ENCODE measurements at regions not wholly inside any gene's neighbourhood (a gene's known extent, or its start where the extent isn't known, plus 50 kb on each side); places are given as distances from the start of the nearest gene placed in this dataset.
"Not testable (repeated sequence)": the region's sequence is repeated elsewhere in the genome, so short reads cannot be mapped to it uniquely, and the experiment has no call there.

DNA sequence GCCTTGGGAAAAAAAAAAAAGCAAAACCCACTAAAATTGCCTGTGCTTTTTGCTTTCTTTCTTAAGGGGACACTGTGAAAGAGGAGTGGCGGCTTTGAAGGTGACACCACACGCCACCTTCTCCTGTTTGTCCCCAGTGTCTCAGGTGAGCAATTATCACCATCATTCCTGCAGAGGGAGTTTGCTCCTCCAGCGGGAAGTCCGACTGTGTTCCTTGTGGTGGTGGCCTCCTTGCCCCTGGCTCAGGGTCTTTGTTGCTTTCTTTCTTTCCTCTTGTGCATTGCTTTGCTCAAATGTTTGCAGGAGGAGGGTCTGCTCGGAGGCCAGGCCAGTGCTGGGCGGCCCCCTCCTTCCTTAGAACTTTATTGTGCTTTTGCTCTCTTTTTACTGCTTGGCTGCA, 164.3 kb upstream of the CXCR4 start:
- Histone ChIP-seq H3K27me3 (ENCODE audit: control insufficient read depth, insufficient read depth, low read length) (no peaks in the 10 kb centered on the region), H3K4me1 (ENCODE audit: control insufficient read depth, extremely low read depth, insufficient read depth, low read length) (no peaks in the 10 kb centered on the region), H3K9ac (ENCODE audit: insufficient read depth, low read length) (no peak overlapping the region)

DNA sequence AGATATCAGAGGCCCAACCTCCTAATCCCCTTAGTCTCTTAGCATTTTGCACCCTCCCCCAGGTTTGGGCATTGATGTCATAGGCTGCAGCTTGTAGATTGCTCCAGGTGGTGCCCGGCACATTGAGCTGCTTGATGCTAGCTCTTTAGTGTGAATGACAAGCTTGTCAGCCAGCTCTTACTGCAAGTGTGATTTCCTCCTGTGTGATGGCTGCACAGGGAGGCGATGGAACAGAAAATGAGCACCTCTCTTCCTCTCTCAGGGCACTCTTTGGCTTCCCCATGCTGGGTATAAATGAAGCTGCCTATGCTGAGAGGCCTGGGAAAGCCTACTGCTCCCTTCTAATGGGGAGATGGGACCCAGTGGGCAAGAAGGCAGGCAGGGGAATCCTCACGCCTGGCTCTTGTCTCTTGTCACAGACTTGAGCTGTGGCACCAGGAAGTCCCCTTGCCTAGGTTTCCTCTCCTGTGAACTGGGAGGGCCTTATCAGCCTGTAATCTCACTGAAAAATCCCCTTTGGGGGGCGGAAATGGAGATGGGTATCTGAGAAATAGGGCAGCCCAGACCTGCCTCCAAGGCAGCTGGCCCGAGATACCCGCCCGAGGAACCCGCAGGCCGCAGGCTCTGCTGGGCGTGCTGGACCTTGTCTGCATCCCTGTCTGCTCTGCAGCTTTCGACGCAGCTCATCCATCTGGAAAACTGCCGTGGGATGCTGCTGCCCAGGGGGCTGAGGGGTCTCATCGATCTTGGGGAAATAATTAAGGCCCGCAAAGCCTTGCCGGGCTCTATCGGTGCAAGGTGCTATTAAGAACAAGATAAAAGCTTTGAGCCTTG, 163.5 kb upstream of the CXCR4 start:
- Histone ChIP-seq H3K36me3 (ENCODE audit: control insufficient read depth, insufficient read depth, low read length) (no peaks in the 10 kb centered on the region), H3K4me2 (ENCODE audit: extremely low read depth, insufficient read depth, low read length) (no peak overlapping the region), H3K79me2 (ENCODE audit: control insufficient read depth, insufficient read depth, low read length) (no peaks in the 10 kb centered on the region), H3K4me3 (replicated peaks in 1 of 4; ENCODE audit: control extremely low read depth in 1 of 4, insufficient read depth in 1 of 4, low read depth in 3 of 4, low read length in 4 of 4) (no peak overlapping the region), H3K27me3 (ENCODE audit: control insufficient read depth, insufficient read depth, low read length) (no peaks in the 10 kb centered on the region), H4K20me1 (ENCODE audit: control insufficient read depth, extremely low read depth, insufficient read depth, low read length) (no peaks in the 10 kb centered on the region), H3K4me1 (ENCODE audit: control insufficient read depth, extremely low read depth, insufficient read depth, low read length) (no peaks in the 10 kb centered on the region), H3K27ac (ENCODE audit: insufficient read depth, low read length) (no peak overlapping the region), H3K9me3 (ENCODE audit: control insufficient read depth, insufficient read depth, low read depth, low read length) (no peaks in the 10 kb centered on the region), H2AFZ (ENCODE audit: low read length) (no peak overlapping the region), H3K9ac (ENCODE audit: insufficient read depth, low read length) (no peak overlapping the region)
- no peak for TF ChIP-seq EZH2 (IDR thresholded peaks at IDR 0.05; ENCODE audit: low read length, missing control alignments)
- TF ChIP-seq, protein P1, sequence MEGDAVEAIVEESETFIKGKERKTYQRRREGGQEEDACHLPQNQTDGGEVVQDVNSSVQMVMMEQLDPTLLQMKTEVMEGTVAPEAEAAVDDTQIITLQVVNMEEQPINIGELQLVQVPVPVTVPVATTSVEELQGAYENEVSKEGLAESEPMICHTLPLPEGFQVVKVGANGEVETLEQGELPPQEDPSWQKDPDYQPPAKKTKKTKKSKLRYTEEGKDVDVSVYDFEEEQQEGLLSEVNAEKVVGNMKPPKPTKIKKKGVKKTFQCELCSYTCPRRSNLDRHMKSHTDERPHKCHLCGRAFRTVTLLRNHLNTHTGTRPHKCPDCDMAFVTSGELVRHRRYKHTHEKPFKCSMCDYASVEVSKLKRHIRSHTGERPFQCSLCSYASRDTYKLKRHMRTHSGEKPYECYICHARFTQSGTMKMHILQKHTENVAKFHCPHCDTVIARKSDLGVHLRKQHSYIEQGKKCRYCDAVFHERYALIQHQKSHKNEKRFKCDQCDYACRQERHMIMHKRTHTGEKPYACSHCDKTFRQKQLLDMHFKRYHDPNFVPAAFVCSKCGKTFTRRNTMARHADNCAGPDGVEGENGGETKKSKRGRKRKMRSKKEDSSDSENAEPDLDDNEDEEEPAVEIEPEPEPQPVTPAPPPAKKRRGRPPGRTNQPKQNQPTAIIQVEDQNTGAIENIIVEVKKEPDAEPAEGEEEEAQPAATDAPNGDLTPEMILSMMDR (conservative IDR thresholded peaks at IDR 0.05 in 1 of 2, IDR thresholded peaks at IDR 0.05 in 1 of 2; ENCODE audit: low read depth in 1 of 2, low read length in 2 of 2) = no peak
- DNase-seq (ENCODE audit: low read depth in 2 of 2) = no peak

More for the DNA sequence above, 164.3 kb upstream of the CXCR4 start:
- no peak for DNase-seq (ENCODE audit: low read depth in 2 of 2)
- Histone ChIP-seq H3K27ac (ENCODE audit: insufficient read depth, low read length) (no peak overlapping the region), H2AFZ (ENCODE audit: low read length) (no peak overlapping the region), H4K20me1 (ENCODE audit: control insufficient read depth, extremely low read depth, insufficient read depth, low read length) (no peaks in the 10 kb centered on the region), H3K4me2 (ENCODE audit: extremely low read depth, insufficient read depth, low read length) (no peak overlapping the region), H3K4me3 (replicated peaks in 1 of 4; ENCODE audit: control extremely low read depth in 1 of 4, insufficient read depth in 1 of 4, low read depth in 3 of 4, low read length in 4 of 4) (no peak overlapping the region), H3K79me2 (ENCODE audit: control insufficient read depth, insufficient read depth, low read length) (no peaks in the 10 kb centered on the region), H3K9me3 (ENCODE audit: control insufficient read depth, insufficient read depth, low read depth, low read length) (no peaks in the 10 kb centered on the region), H3K36me3 (ENCODE audit: control insufficient read depth, insufficient read depth, low read length) (no peaks in the 10 kb centered on the region)
- no peak for TF ChIP-seq EZH2 (IDR thresholded peaks at IDR 0.05; ENCODE audit: low read length, missing control alignments)
- TF ChIP-seq, protein P1 (conservative IDR thresholded peaks at IDR 0.05 in 1 of 2, IDR thresholded peaks at IDR 0.05 in 1 of 2; ENCODE audit: low read depth in 1 of 2, low read length in 2 of 2) = no peak

DNA sequence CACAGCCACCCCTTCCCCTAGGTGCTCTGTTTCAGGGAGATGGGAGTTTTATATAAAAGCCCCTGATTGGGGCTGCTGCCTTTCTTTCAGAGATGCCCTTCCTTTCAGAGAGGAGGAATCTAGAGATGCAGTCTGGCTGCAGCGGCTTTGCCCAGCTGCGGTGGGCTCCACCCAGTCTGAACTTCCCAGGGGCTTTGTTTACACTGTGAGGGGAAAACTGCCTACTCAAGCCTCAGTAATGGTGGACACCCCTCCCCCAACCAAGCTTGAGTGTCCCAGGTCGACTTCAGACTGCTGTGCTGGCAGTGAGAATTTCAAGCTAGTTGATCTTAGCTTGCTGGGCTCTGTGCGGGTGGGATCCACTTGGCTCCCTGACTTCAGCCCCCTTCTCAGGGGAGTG, 148.4 kb upstream of the CXCR4 start:
- DNase-seq (ENCODE audit: low read depth in 2 of 2); H4K20me1 ChIP-seq (ENCODE audit: control insufficient read depth, extremely low read depth, insufficient read depth, low read length); H3K9me3 ChIP-seq (ENCODE audit: control insufficient read depth, insufficient read depth, low read depth, low read length); H3K79me2 ChIP-seq (ENCODE audit: control insufficient read depth, insufficient read depth, low read length); H2AFZ ChIP-seq (ENCODE audit: low read length); H3K4me1 ChIP-seq (ENCODE audit: control insufficient read depth, extremely low read depth, insufficient read depth, low read length); H3K4me3 ChIP-seq (replicated peaks in 1 of 4; ENCODE audit: control extremely low read depth in 1 of 4, insufficient read depth in 1 of 4, low read depth in 3 of 4, low read length in 4 of 4); H3K9ac ChIP-seq (ENCODE audit: insufficient read depth, low read length); H3K4me2 ChIP-seq (ENCODE audit: extremely low read depth, insufficient read depth, low read length); H3K36me3 ChIP-seq (ENCODE audit: control insufficient read depth, insufficient read depth, low read length); H3K27me3 ChIP-seq (ENCODE audit: control insufficient read depth, insufficient read depth, low read length); H3K27ac ChIP-seq (ENCODE audit: insufficient read depth, low read length): not testable (repeated sequence)
